WI38 (cell line): ENCODE measurements at regions not wholly inside any gene's neighbourhood (a gene's known extent, or its start where the extent isn't known, plus 50 kb on each side); places are given as distances from the start of the nearest gene placed in this dataset.

Source experiments
- H3K4me3 ChIP-seq: 2 replicates; pipeline ENCODE4 v1.5.1; 2011; ENCODE audit warnings: low read depth, mild to moderate bottlenecking, control low read depth, low read length
- CTCF ChIP-seq: IDR thresholded peaks from 2 replicates; pipeline ENCODE4 v1.5.1; 2012; ENCODE audit warnings: low read depth, mild to moderate bottlenecking, control low read depth, low read length

GRCh38 chr18:68426731-68427315 lies 288.1 kb downstream of the TMX3 start:
- no peak overlapping the region for H3K4me3 ChIP-seq
- TF ChIP-seq CTCF = no peak

GRCh38 chr18:68418881-68419280 lies 296.0 kb downstream of the TMX3 start:
- no peak overlapping the region for H3K4me3 ChIP-seq
- no peak for TF ChIP-seq CTCF

- no peak for TF ChIP-seq CTCF
- no peak overlapping the region for H3K4me3 ChIP-seq
Measured at GRCh38 chr18:68418226-68418868, 296.6 kb downstream of the TMX3 start.

- TF ChIP-seq CTCF = no peak
- H3K4me3 ChIP-seq = no peak overlapping the region
Measured at GRCh38 chr18:68417826-68418225, 297.1 kb downstream of the TMX3 start.

- H3K4me3 ChIP-seq = no peak overlapping the region
- TF ChIP-seq CTCF = no peak
Measured at GRCh38 chr18:68417166-68417799, 297.6 kb downstream of the TMX3 start.

GRCh38 chr18:68414407-68414806 lies 300.5 kb downstream of the TMX3 start:
- no peak overlapping the region for H3K4me3 ChIP-seq
- no peak for TF ChIP-seq CTCF

- TF ChIP-seq CTCF = no peak
- H3K4me3 ChIP-seq = no peak overlapping the region
Measured at GRCh38 chr18:68409576-68409975, 305.3 kb downstream of the TMX3 start.
